ENCODE measurements at regions not wholly inside any gene's neighbourhood (a gene's known extent, or its start where the extent isn't known, plus 50 kb on each side); places are given as distances from the start of the nearest gene placed in this dataset.

DNA sequence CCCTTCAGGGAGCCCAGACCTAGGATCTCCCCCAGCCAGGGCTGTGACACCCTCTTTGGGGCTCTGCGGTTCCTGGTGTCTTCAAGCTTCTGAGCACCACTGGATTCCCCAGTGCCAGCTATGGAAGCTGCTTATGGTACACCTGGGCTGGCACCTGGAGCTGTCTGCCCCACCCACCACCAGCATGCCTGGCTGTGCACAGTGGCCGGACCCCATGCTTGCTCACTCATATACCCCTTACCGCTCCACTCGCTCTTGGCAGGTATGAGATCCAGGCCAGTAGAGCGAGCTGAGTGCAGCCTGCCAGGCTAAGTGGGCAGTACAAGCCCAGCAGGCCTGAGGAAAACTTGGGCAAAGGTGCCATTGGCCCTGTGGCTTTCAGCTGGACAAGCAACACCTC, 114.0 kb downstream of the DACT1 start:
- Histone ChIP-seq H3K27me3 (replicated peaks in 1 of 7) (no peaks in the 10 kb centered on the region), H3K9me3 (no peaks in the 10 kb centered on the region), H3K4me1 (peaks cover 0 to 58% (median 23%) of the 10 kb centered on the region in 6 donors), H3K36me3 (no peaks in the 10 kb centered on the region), H3K4me3 (no peak overlapping the region), H3K27ac (peak overlapping the region in 1 of 8 donors; percentile 61)
- no peak for DNase-seq
- intact Hi-C loops (cut with DNase I; ENCODE audit: low total_unique reads) = no loop called here
- TF ChIP-seq POLR2AphosphoS5 (IDR thresholded peaks at IDR 0.05) = no peak
- TF ChIP-seq CTCF (IDR thresholded peaks at IDR 0.05 in 8 of 11, conservative IDR thresholded peaks at IDR 0.05 in 3 of 11) = no peak
- no peak for TF ChIP-seq POLR2A (IDR thresholded peaks at IDR 0.05)
- WGBS, 5 donors = 94 to 98% (median 97%) methylated on average over 5 of the region's 5 CpGs

DNA sequence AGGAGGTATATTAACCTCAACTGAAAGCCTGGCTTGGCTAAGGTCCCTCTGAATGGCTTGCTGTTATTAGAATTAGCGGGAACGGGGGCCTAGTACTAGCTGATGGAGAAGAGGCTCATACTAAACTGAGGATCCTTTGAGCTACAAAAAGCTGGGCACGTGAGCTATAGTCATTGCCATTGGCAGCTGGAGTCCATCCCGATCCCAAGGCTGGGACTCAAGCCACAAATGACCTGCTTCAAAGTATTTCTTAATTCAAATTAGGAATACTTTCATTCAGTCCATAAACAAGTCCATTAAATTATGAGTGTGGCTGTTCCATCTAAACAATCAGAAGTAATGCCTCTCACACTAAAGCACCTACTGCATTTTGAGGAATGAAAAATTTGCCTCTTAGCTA, 114.5 kb downstream of the DACT1 start:
- H3K27ac ChIP-seq = peak overlapping the region in 5 of 8 donors; percentile 41 to 69 (median 56)
- WGBS, 5 donors = 78 to 93% (median 92%) methylated on average over 4 of the region's 4 CpGs
- no peaks in the 10 kb centered on the region for H3K9me3 ChIP-seq
- TF ChIP-seq POLR2AphosphoS5 (IDR thresholded peaks at IDR 0.05) (no peak), CTCF (IDR thresholded peaks at IDR 0.05 in 8 of 11, conservative IDR thresholded peaks at IDR 0.05 in 3 of 11) (no peak), POLR2A (IDR thresholded peaks at IDR 0.05) (no peak)
- intact Hi-C loops (cut with DNase I; ENCODE audit: low total_unique reads) = no loop called here
- DNase-seq = no peak
- H3K36me3 ChIP-seq = no peaks in the 10 kb centered on the region
- H3K27me3 ChIP-seq (replicated peaks in 1 of 7) = no peaks in the 10 kb centered on the region
- H3K4me1 ChIP-seq = peaks cover 0 to 53% (median 23%) of the 10 kb centered on the region in 6 donors
- H3K4me3 ChIP-seq = no peak overlapping the region

DNA sequence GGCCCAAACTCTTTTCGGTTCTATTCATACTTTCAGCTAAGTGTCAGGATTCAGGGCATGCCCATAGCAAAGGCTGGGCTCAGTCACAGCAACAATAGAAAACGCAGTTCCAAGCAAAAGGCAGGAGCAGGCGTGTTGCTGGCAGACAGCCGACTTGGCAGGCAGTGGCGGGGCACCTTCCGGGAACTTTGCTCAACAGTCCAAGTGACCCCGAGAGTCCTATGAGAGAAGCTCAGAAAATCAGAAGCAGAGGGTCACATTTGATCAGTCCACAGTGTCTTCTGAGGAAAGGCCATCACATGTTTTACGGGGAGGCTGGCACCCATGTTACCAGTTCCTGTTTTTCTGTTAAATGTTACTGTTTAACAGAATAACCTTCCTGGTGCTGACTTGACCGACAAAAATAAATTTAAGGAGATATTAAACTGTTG, 115.0 kb downstream of the DACT1 start:
- WGBS, 5 donors = 5 to 26% (median 19%) methylated on average over 9 of the region's 9 CpGs
- intact Hi-C loops (cut with DNase I; ENCODE audit: low total_unique reads) = no loop called here
- Histone ChIP-seq H3K4me1 (peaks cover 0 to 48% (median 21%) of the 10 kb centered on the region in 6 donors), H3K27me3 (replicated peaks in 1 of 7) (no peaks in the 10 kb centered on the region), H3K9me3 (no peaks in the 10 kb centered on the region), H3K27ac (peak overlapping the region in 6 of 8 donors; percentile 30 to 69 (median 55)), H3K36me3 (no peaks in the 10 kb centered on the region), H3K4me3 (no peak overlapping the region)
- DNase-seq = peak; percentile 84
- no peak for TF ChIP-seq CTCF (IDR thresholded peaks at IDR 0.05 in 8 of 11, conservative IDR thresholded peaks at IDR 0.05 in 3 of 11)
- TF ChIP-seq POLR2AphosphoS5 (IDR thresholded peaks at IDR 0.05) = peak in 2 of 3 donors; percentile 74 to 75

DNA sequence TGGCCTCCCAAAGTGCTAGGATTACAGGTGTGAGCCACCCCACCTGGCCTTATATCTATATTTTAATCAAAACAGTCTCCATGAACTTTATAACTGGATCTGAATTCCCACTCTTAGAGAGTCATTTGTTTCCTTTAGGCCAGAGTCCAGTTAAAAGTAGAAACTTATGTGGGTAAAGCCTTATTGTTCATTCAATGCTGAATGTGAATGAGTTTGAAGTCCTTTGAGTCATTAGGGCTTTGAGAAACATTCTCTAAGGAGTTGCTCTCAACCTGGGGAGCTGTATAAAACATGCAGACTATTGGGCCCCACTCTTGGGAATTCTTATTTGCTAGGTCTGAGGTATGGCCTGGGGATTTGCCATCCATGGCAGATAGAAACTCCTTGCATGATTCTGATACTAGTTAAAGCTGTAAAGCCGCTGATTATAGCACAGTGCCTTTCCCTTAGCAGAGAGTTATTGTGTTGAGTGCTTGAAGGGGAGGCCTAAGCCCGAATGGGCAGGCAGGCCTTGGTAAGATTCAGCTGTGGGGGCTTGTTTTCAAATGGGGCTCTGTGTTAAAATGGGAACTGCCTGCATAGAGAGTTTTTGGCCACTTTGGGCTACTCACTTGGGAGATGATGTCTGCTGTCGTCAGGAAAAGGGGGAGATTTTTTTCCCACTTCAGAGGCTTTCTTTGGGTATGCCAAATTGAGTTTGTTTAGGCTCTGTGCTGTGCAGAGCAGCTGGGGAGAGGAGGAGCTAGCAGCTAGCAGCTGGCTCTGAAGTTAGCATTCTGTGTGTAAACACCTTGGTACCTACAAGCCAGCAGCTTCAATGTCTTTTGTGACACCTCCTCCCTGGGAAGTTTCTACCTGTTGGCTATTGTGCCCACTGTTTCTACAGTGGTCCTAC, 117.5 kb downstream of the DACT1 start:
- TF ChIP-seq POLR2A (IDR thresholded peaks at IDR 0.05) = no peak
- TF ChIP-seq POLR2AphosphoS5 (IDR thresholded peaks at IDR 0.05) = no peak
- no peak for TF ChIP-seq CTCF (IDR thresholded peaks at IDR 0.05 in 8 of 11, conservative IDR thresholded peaks at IDR 0.05 in 3 of 11)
- no peaks in the 10 kb centered on the region for H3K27me3 ChIP-seq (replicated peaks in 1 of 7)
- no peaks in the 10 kb centered on the region for H3K36me3 ChIP-seq
- DNase-seq = no peak
- intact Hi-C loops (cut with DNase I; ENCODE audit: low total_unique reads) = no loop called here
- H3K4me1 ChIP-seq = peaks cover 0 to 23% (median 4%) of the 10 kb centered on the region in 6 donors
- no peak overlapping the region for H3K4me3 ChIP-seq
- H3K9me3 ChIP-seq = no peaks in the 10 kb centered on the region
- 67 to 85% (median 76%) methylated on average over 3 of the region's 3 CpGs for WGBS, 5 donors
- no peak overlapping the region for H3K27ac ChIP-seq
